Activated T-helper 1 cell treated with anti-CD3 and anti-CD28 coated beads, Interleukin-2, amount 50 U/mL, for 16 hours (primary cell): ENCODE measurements at regions not wholly inside any gene's neighbourhood (a gene's known extent, or its start where the extent isn't known, plus 50 kb on each side); places are given as distances from the start of the nearest gene placed in this dataset.

Source experiments
- DNase-seq, 2 donors: peaks; one replicate each; pipeline ENCODE4 v3.0.0-alpha.2; 2020; ENCODE audit warnings: low read depth in 1 of 2, low spot score in 1 of 2

DNA sequence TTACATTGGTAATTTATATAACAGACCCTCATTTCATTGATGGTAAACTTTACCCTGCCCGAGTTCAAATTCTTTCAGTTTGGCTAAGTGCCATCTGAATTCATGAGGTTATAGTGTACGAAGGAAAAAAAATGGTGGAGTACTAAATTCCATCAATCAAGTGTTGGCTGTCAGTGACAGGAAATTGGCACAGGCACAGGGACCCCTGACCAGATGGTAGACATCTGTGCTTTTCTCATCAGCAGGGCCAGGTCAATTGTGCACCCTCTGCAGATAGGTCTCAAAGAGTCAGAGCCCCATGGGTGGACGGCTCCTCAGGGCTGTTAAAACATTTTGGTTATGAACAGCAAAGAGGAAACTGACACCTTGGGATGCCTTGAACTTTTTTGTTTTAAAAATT is 439.2 kb downstream of the SETBP1 start:
- no peak for DNase-seq

DNA sequence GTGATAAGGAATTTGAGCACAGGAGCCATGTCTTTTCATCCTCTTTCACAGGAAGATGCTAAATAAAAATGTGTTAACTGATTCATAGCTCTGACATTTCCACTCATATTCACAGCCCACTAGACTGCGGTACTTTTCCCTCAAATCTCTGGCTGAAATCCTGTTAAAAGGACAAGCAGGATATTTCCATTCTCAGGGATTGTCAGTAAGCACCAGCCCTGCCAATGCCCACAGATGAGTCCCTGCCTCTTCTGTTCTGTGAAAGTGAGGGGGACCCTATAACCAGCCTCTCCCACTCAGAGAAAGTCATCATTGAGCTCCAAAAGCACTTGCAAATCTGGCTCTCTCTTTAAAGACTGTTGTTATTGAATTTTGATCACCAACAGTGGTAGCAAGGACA is 440.5 kb downstream of the SETBP1 start:
- DNase-seq, result no peak

DNA sequence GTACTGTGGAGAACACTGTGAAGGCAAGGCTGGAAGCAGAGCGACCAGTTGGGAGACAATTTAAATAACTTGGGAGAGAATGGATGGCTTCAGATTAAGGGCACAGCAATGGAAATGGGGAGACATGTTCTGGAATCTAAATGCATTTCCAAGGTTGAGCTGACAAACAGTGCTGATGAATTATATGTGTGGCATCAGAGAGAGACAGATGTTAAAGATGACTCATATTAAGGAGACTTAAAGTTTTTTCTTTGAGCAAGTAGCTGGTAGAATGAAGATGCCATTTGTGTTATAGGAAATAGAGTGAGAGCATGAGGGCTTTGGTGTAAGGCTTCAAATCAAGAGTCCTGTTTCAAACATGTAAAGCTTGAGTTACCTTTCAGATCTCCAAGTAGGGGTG is 441.8 kb downstream of the SETBP1 start:
- DNase-seq, result no peak

DNA sequence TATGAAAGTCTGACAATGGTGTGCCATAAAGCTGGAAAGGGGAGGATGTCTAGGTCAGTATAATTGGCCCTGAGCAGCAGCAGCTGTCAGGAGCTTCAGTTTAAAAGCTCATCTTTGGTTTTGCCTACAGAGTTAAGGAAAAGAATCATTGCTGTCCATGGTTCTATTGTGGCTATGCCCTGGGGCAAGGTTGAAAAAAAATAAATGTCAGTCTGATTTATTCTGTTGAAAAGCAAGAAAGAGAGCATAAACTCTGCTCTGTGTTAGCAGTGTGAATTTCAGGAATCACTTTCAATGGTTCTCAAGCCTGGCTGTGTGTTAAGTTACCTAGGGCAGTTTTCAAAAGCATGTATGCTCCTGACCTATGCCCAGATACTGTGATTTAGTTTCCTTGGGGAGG is 446.7 kb downstream of the SETBP1 start:
- no peak for DNase-seq

DNA sequence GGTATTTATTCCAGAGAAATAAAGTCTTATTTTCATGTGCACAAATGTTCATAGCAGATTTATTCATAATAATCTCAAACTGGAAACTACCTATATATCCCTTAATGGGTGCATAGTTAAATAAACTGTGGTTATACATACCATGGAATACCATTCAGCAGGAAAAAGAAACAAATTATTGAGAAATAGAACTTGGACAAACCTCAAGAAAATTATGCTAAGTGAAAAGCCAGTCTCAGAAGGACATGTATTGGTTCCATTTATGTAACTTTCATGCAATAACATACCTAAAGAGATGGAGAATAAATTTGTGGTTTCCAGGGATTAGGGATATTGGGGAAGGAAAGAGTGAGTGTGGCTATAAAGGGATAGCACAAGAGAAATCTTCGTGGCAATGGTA is 452.6 kb downstream of the SETBP1 start:
- no peak for DNase-seq

DNA sequence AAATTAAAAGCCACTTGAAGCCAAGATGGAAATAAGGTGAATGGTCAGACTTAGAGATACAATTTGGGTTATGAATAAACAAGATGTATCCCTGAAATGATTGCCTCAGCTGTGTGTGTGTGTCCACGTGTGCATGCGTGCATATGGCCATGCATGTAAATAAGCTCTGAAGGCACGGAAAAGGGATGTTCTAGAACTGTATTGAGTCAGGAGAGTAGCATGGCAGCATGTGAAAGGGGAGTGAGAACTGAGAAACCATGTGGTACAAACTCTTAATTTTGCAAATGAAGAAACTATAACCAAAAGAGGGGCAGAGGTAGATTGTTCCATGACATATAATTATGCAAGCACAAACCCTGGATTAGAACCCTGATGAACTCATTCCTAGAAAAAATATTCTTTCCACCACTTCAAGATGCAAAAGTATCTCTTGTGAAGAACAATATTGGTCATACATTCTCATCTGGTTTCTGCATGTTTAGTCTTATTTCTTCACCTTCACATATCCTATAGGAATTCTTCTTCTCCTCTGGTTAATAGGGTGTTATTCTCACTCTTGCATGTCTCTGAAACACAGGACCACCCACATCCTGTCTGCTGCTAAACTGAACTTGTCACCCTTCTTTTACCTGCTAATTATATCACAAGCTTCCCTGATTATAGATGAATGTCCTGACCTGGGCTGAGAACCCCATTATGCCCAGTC is 455.8 kb downstream of the SETBP1 start:
- no peak for DNase-seq

DNA sequence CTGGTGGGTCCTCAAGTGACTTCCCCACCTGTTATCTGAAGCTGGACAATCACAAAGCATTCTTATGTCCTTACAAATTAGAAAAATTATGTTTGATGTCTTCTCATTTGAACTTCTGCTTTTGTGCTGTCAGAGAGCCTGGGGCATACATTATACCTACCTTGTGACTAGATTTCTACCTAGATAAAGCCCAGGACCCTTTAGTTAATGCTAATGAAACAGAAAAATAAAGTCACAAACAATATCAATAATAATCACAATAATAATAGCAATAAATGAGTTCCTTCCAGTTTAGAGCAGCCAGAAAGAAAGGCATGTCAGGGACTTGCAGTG is 456.4 kb downstream of the SETBP1 start:
- DNase-seq, result no peak

DNA sequence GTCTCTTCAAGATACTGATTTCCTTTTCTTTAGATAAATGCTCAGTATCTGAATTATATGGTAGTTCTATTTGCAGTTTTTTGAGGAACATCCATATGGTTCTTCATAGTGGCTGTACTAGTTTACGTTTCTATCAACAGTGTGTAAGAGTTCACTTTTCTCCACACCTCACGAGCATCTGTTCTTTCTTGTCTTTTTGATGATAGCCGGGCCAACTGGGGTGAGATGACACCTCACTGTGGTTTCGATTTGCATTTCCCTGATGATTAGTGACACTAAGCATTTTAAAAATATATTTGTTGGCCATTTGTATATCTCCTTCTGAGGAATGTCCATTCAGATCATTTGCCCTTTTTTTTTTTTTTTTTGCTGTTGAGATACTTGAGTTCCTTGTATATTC is 458.8 kb downstream of the SETBP1 start:
- DNase-seq, result no peak

DNA sequence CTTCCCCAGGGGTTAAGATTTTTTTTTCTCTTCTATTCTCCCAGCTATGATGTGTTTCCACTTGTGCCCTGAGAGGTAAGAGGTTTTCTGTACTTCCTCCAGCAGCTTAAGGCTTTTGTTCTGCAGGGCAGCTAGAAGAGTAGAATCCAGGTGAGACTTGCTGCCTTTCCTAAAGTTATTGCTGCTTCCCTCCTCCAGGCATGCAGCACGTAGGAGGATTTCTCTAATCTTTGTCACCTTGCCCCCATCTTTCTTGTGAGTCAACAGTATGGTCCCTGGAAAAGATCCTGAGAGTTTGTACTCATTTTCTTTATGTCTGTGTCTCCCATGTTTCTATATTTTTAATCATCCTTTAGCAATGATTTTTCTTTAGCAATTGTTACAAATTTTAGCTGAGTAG is 462.2 kb downstream of the SETBP1 start:
- no peak for DNase-seq

DNA sequence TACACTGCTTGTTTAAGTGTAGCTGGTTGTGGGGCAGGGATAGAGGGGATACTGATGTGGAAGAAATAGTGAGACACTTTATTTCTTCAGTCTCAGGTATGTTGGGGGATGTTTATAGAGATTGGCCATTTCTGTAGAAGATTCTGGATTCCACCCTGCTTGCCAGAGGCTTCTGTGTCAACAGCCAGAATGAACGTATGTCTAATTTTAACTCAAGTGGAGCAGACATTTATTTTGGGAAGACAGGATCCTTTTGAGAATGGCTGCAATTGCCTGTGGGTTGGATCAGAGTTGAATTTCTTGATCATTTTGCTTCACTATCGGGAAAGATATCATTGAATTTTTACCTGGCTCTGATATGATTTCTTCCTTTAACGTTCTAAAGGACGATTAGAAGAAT is 465.6 kb upstream of the SLC14A2 start:
- no peak for DNase-seq

DNA sequence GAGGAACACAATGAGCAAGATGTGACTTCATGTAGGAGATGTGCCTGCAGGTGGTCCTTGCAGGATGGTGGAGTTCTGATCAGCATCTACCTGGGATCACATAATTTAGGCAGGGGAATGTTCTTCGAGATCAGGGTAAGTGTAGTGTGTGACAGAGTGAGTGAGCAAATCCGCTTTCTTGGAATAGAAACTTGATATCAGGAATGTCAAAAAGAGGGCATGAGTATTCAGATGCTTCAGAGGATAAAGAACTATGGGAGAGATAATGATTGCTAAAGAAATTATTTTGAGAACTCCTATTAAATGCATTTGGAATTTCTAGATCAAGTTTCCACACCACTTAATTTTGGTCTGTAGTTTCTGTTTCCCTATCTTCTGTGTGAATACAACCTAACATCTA is 463.6 kb upstream of the SLC14A2 start:
- DNase-seq, result no peak

DNA sequence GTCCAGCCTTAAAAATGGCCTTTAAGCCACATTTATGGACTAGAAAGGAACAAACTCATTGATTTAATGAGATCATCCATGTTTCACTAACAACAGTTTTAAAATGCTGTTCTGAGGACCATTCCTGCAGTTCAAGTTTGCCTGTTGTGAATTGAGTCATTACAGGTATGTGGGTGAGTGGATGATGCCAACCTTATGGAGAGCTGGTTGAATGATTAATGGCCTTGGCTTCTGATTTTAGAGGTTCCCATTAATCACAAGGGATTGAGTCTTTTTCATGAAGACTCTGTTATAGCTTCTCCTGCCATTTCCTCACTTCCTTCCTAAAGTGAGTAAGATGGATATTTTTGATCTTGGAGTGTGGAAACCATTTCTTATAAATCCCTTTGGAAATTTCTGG is 459.8 kb upstream of the SLC14A2 start:
- no peak for DNase-seq

DNA sequence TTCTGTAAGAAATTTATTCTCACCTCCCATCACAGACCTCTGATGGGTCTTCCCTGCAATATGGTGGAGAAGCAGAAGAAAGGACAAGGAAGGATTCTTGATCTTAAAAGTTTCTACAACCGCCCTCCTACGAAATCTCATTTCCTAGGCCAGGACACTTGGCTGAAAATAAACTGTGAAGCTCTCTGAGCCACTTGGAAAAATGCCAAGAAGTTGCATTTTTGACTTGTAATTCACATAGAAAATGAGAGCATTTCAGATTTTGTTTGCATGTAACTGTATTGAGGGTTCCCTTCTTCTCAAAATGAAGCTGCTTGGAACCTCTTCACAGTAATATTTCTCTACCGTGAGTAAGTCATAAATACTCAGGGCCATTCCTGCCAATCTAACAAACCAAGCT is 458.3 kb upstream of the SLC14A2 start:
- DNase-seq, result no peak

DNA sequence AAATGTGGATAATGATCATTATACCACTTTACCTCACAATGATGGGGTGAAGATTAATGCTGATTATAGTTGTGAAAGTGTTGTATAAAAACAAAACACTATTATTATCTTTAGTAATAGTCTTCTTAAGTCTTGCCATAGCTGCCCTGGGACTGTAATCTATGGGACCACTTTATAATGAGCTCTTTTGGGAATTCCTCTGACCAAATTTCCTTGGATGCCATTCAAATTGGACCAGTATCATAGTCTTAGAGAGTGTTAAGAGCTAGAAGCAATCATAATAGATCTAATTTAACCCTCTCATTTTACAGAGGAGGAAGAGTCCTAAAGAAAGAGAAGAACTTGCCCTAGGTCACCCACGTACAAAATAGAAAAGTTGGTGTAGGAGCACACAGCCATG is 457.7 kb upstream of the SLC14A2 start:
- no peak for DNase-seq

DNA sequence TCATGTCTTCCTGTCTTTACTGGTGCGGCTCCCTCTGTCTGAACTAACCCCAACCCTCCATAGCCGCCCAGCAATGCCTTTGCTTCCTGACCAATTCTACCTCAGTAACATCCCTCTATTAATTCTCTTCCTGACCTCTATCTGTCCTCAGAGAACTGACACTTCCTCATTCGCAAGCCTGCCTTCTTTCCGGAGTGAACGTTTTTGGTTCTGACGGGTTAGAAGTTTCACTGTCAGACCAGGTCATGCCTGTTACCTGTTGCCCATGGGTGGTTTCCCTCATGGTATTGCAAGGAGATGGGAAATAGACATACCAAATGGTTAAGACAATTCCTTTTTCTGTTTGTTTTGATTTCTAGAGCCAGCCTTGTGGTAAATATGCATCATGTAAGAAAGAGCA is 453.4 kb upstream of the SLC14A2 start:
- DNase-seq, result no peak

DNA sequence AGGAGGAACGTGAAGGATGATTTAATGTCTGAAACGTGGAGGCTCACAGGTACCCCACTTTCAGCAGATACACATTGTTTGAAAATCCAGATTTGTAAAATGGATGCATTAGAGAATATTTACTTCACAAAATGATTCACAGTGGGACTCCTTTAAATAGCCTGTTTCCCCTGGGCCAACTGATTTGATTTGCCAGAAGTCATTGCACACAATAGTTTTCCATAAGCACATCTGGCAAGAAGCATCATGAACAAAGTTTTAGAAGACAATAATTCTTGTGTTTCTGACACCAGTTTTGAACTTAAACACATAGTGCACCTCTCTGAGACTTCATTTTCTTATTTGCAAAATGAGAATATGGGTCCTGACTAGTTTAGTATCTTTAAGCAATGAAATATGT is 451.4 kb upstream of the SLC14A2 start:
- no peak for DNase-seq

DNA sequence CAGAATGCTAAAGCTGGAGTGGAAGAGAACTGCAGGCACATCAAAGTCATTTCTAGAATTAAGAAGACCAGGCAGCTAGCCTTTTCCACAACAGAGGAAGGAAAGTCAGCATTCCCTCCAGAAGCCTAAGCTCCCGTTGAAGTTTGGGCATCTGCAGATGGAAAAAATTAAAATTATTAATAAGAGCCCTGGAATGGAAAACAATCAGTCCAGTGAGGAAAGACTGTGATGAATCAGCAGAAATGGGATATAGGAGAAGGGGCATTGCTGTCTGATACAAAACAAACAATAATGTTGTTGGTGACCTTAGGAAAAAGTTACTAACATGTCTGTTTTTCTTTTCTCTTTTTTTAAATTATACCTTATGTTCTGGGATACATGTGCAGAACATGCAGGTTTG is 450.7 kb upstream of the SLC14A2 start:
- DNase-seq, result no peak

DNA sequence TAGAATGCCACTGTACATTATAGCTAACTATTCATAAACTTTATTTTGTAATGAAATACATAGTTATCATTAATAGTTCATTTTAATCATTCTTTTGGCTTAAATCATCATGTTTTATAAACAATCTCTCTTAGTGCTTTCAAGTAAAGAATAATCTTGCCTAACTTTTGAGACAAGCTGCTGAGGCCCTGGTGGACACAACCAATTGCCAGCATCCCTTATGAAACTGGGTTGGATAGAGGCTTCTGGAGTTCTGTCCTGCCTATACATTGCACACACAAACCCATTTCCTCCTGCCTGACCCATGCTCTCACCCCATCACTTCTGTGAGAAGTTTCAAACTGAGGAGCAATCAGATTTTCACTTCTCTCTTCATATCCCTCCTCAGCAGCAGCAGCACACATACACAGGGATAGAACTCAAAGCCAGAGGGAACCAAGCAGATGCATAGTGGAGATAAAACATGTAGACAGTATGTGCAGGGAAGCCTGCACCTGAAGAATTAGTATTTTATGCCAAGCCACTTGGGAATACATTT is 450.0 kb upstream of the SLC14A2 start:
- DNase-seq, result no peak

DNA sequence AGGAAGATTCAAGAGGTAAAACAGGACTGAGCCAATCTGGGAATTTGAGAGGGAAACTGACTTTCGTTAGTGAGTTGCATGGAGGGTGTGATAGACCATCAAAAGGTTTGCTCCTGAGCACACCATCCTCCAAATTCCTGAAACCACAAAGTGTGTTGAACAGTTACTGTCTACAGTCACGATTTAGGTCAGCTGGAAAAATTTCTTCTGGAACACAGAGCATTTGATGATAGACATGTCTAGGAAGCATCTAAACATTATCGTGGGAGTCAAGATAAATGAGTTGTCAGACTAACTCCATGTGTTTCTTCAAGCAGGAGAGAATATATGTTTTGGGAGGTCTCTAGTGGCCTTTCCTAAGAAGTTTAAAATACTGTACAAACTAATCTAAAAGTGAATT is 449.4 kb upstream of the SLC14A2 start:
- no peak for DNase-seq

DNA sequence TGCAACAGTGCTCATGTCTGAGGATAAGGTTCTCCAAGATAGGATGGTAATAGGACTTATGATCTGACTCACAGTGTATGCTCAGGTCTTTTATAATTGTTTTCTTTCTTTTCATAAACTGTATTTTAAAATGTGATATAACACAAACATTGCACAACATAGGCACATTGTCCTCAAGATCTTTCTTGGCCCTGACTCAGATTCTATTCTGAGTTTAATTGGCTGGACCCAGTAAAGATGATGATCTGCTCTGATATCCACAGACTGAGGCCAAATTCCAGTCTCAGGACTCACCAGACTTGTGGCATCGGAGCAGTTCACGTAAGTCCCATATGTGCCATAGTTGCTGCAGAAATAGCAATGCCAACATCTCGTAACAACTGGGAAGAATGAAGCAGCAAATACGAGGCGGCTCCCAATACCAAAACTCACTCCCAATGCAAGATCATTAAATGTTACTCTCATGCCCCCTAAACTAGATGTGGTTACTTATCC is 448.9 kb upstream of the SLC14A2 start:
- no peak for DNase-seq

DNA sequence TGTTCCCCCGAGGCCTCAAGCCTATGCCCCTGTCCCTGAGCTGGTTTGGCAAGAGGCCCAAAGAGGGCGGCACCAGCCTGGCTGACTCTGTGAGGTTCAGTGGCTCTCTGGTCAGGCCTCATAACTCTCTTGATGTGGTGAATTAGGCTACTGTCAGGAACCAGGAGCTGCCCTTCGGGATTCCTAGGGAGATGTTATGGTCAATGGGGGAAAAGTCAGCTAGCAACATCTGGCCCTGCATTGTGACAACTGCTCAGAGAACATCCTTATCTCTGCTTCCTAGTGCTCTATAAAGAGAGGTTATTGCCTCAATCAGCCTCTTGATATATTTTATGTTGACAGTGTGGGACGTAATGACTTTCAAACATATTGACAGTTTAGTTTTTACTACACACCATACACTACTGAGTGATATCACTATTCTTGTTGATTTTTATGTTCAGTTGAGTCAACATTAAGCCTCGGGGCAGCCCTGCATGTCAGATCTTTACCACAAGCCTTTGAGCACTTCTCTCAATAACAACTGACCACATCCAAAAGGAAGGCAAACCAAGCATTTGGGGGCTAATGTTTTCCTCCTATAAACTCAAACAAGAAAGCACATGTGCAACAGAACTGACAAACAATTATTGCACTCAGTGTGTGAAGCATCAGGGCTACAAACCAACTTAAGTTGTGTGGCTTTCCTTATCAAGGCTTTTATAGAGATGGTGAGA is 448.3 kb upstream of the SLC14A2 start:
- DNase-seq, result no peak

DNA sequence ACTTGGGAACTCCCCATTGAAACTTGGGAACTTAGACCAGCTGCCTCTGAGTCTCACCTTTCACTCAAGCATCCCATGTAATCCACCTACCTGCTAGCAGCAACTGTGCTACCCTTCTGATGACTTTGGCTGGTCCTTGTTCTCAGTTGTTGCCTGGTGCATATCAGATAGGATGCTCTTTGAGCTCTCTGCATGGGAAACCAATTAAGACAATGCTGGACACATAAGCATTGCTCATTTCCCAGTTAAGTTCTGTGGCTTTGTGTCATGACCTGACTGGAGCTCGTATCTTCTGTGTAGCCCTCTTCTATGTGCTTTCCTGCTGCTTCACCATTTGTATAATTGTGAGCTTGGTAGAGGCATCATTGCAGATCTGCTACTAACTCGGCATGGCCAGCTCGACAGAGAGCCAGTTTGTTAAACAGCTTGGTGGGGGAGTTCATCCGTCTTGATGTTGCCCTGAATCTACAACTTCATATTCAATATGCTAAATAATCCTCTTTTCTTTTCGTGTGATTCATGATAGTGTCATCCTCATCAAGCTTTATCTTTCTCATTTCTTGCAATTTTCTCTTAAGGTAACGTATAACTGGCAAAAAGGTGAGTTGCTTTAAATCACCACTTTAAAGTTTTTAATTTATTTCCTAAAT is 447.5 kb upstream of the SLC14A2 start:
- no peak for DNase-seq
